Kidney glomerular epithelial cell (primary cell): ENCODE measurements at regions not wholly inside any gene's neighbourhood (a gene's known extent, or its start where the extent isn't known, plus 50 kb on each side); places are given as distances from the start of the nearest gene placed in this dataset.
A peak's percentile ranks its signal among the peaks of the same experiment; 100 is the strongest.

ENCODE experiments used
- DNase-seq: peaks from one replicate; lab custom pipeline; 2025; lab: John Stamatoyannopoulos, UW

GRCh38 chr13:79778741-79779460 lies 297.9 kb downstream of the NDFIP2 start:
- DNase-seq = no peak

- no peak for DNase-seq
Measured at GRCh38 chr13:79777504-79777903, 296.5 kb downstream of the NDFIP2 start.

- no peak for DNase-seq
Measured at GRCh38 chr13:79776531-79777295, 295.8 kb downstream of the NDFIP2 start.

- DNase-seq = peak; percentile 71
Measured at GRCh38 chr13:79775830-79776229, 294.9 kb downstream of the NDFIP2 start.

- DNase-seq = no peak
Measured at GRCh38 chr13:79772811-79773210, 291.9 kb downstream of the NDFIP2 start.

- no peak for DNase-seq
Measured at GRCh38 chr13:79771493-79771892, 290.5 kb downstream of the NDFIP2 start.

GRCh38 chr13:79770056-79770455 lies 289.1 kb downstream of the NDFIP2 start:
- no peak for DNase-seq

GRCh38 chr13:79767126-79767525 lies 286.2 kb downstream of the NDFIP2 start:
- DNase-seq = peak; percentile 73

GRCh38 chr13:79765331-79765730 lies 284.4 kb downstream of the NDFIP2 start:
- no peak for DNase-seq

- peak; percentile 98 for DNase-seq
Measured at GRCh38 chr13:79749984-79750551, 269.1 kb downstream of the NDFIP2 start.

GRCh38 chr13:79749566-79749965 lies 268.6 kb downstream of the NDFIP2 start:
- DNase-seq = peak; percentile 92

- DNase-seq = no peak
Measured at GRCh38 chr13:79745081-79745480, 264.1 kb downstream of the NDFIP2 start.

GRCh38 chr13:79742923-79743322 lies 262.0 kb downstream of the NDFIP2 start:
- DNase-seq = no peak

GRCh38 chr13:79740991-79741390 lies 260.0 kb downstream of the NDFIP2 start:
- peak; percentile 75 for DNase-seq

GRCh38 chr13:79736356-79736755 lies 255.4 kb downstream of the NDFIP2 start:
- DNase-seq = no peak

GRCh38 chr13:79735228-79735627 lies 254.3 kb downstream of the NDFIP2 start:
- no peak for DNase-seq

- DNase-seq = no peak
Measured at GRCh38 chr13:79727086-79727485, 246.1 kb downstream of the NDFIP2 start.

- no peak for DNase-seq
Measured at GRCh38 chr13:79725841-79726240, 244.9 kb downstream of the NDFIP2 start.

GRCh38 chr13:79724348-79725103 lies 243.6 kb downstream of the NDFIP2 start:
- DNase-seq = peak; percentile 74

- no peak for DNase-seq
Measured at GRCh38 chr13:79723519-79724024, 242.6 kb downstream of the NDFIP2 start.

- no peak for DNase-seq
Measured at GRCh38 chr13:79722885-79723445, 242.0 kb downstream of the NDFIP2 start.

GRCh38 chr13:79716191-79716590 lies 235.2 kb downstream of the NDFIP2 start:
- DNase-seq = no peak
